Right hindlimb (tissue), 1 donor: ENCODE measurements at regions not wholly inside any gene's neighbourhood (a gene's known extent, or its start where the extent isn't known, plus 50 kb on each side); places are given as distances from the start of the nearest gene placed in this dataset.
A peak's percentile ranks its signal among the peaks of the same experiment; 100 is the strongest.
"Not testable (repeated sequence)": the region's sequence is repeated elsewhere in the genome, so short reads cannot be mapped to it uniquely, and the experiment has no call there.

Experiments
- DNase-seq: peaks from one replicate; pipeline ENCODE4 v3.0.0-alpha.2; 2018

- not testable (repeated sequence) for DNase-seq
Observed at GRCh38 chr2:97431169-97431725, 158.4 kb downstream of the ANKRD36B start.

- not testable (repeated sequence) for DNase-seq
Observed at GRCh38 chr2:97422376-97422775, 167.3 kb downstream of the ANKRD36B start.

- DNase-seq, result not testable (repeated sequence)
Observed at GRCh38 chr2:97406340-97406739, 183.3 kb downstream of the ANKRD36B start.

- not testable (repeated sequence) for DNase-seq
Observed at GRCh38 chr2:97405172-97405737, 184.4 kb downstream of the ANKRD36B start.

- DNase-seq, result not testable (repeated sequence)
Observed at GRCh38 chr2:97402678-97403077, 187.0 kb downstream of the ANKRD36B start.

GRCh38 chr2:97395691-97396090, 194.0 kb downstream of the ANKRD36B start:
- not testable (repeated sequence) for DNase-seq

GRCh38 chr2:97385803-97386202, 203.9 kb downstream of the ANKRD36B start:
- DNase-seq, result not testable (repeated sequence)

GRCh38 chr2:97375913-97376312, 213.8 kb downstream of the ANKRD36B start:
- DNase-seq, result not testable (repeated sequence)

GRCh38 chr2:97374426-97374825, 215.3 kb downstream of the ANKRD36B start:
- DNase-seq, result not testable (repeated sequence)

GRCh38 chr2:97363159-97363558, 226.5 kb downstream of the ANKRD36B start:
- not testable (repeated sequence) for DNase-seq

GRCh38 chr2:97359861-97360584, 229.7 kb downstream of the ANKRD36B start:
- no peak for DNase-seq

GRCh38 chr2:97355887-97356286, 233.8 kb downstream of the ANKRD36B start:
- DNase-seq, result no peak

GRCh38 chr2:97355176-97355575, 234.5 kb downstream of the ANKRD36B start:
- no peak for DNase-seq

GRCh38 chr2:97354576-97354975, 235.1 kb downstream of the ANKRD36B start:
- DNase-seq, result peak; percentile 17

- DNase-seq, result no peak
Observed at GRCh38 chr2:97348841-97349240, 235.9 kb downstream of the ANKRD36 start.

GRCh38 chr2:97348265-97348664, 235.3 kb downstream of the ANKRD36 start:
- DNase-seq, result no peak

GRCh38 chr2:97344937-97345336, 232.0 kb downstream of the ANKRD36 start:
- not testable (repeated sequence) for DNase-seq

- not testable (repeated sequence) for DNase-seq
Observed at GRCh38 chr2:97333674-97334073, 220.7 kb downstream of the ANKRD36 start.

GRCh38 chr2:97332184-97332583, 219.2 kb downstream of the ANKRD36 start:
- not testable (repeated sequence) for DNase-seq

GRCh38 chr2:97321936-97322713, 209.2 kb downstream of the ANKRD36 start:
- not testable (repeated sequence) for DNase-seq

GRCh38 chr2:97315358-97315757, 202.4 kb downstream of the ANKRD36 start:
- not testable (repeated sequence) for DNase-seq

- DNase-seq, result not testable (repeated sequence)
Observed at GRCh38 chr2:97312426-97312825, 199.5 kb downstream of the ANKRD36 start.

- DNase-seq, result not testable (repeated sequence)
Observed at GRCh38 chr2:97305426-97305825, 192.5 kb downstream of the ANKRD36 start.
